ENCODE measurements at regions not wholly inside any gene's neighbourhood (a gene's known extent, or its start where the extent isn't known, plus 50 kb on each side); places are given as distances from the start of the nearest gene placed in this dataset.

DNA sequence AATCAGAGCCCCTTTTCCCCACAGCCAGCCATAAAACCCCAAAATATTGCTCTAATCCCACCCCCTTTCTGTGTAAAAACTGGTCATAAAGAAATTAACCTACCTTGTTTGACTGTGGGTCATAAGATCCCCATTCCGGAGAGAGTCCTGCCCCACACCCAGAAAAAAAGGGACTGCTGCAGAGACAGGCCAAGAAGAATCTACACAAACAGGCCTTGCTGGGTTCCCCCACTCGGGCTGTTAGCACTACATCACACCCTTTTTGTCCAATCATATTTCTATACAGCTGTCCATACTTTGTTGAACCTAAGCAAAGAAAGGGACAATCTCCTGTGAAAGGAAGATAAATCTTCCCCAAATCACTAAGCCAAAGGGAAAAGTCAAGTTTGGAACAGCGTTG lies 84.4 kb upstream of the MFGE8 start:
- WGBS (ENCODE audit: insufficient coverage, low coverage, missing lambda C conversion rate) = 55% methylated on average over 2 of the region's 3 CpGs
- POLR2A ChIA-PET = no interaction called here
- no peak for DNase-seq (ENCODE audit: extremely low read depth in 1 of 4, low spot score in 3 of 4)
- no peaks in the 10 kb centered on the region for H3K9me1 ChIP-seq (ENCODE audit: control insufficient read depth, insufficient read depth, low read length)
- no peak overlapping the region for H3K4me3 ChIP-seq
- intact Hi-C loops (cut with micrococcal nuclease) (no loop called here), in situ Hi-C loops (cut with MboI) (no loop called here)
- no peak for ATAC-seq
- CTCF ChIA-PET (ENCODE audit: low intra/inter-chr PET ratio) = no interaction called here
- no peak overlapping the region for H3K27ac ChIP-seq (ENCODE audit: extremely low read depth, low read depth, low read length)
- no peaks in the 10 kb centered on the region for H3K9me3 ChIP-seq (replicated peaks; ENCODE audit: control insufficient read depth, insufficient read depth, low read depth, low read length)
- H3K27me3 ChIP-seq (ENCODE audit: control insufficient read depth in 2 of 2, insufficient read depth in 2 of 2, low read length in 2 of 2) = no peaks in the 10 kb centered on the region
- FAIRE-seq = no peak
- no peak overlapping the region for H3K4me2 ChIP-seq (ENCODE audit: insufficient read depth, low read length)
- H2AFZ ChIP-seq (ENCODE audit: low read depth, low read length) = 0 out of 2 replicates have a peak overlapping the region, but pooled peaks have one; percentile 8
- H3K79me2 ChIP-seq (ENCODE audit: control insufficient read depth, insufficient read depth, low read length) = no peaks in the 10 kb centered on the region
- BruUV-seq (replicated peaks) = no TSS peak
- H3K36me3 ChIP-seq (ENCODE audit: control insufficient read depth, insufficient read depth, low read length) = no peaks in the 10 kb centered on the region
- no peaks in the 10 kb centered on the region for H4K20me1 ChIP-seq (replicated peaks; ENCODE audit: control insufficient read depth, insufficient read depth, low read length)
- TF ChIP-seq ZNF644 (tag; IDR thresholded peaks at IDR 0.05; ENCODE audit: low read depth) (no peak), MEF2D (tag; conservative IDR thresholded peaks at IDR 0.05; ENCODE audit: low read depth) (no peak), NUFIP1 (IDR thresholded peaks at IDR 0.05; ENCODE audit: partially characterized antibody) (no peak), ZNF146 (CRISPR knock-in tag; IDR thresholded peaks at IDR 0.05; ENCODE audit: unreplicated experiment) (no peak), KLF6 (CRISPR knock-in tag; IDR thresholded peaks at IDR 0.05; ENCODE audit: borderline replicate concordance) (no peak), BRD4 (IDR thresholded peaks at IDR 0.05) (no peak), HSF4 (CRISPR knock-in tag; IDR thresholded peaks at IDR 0.05; ENCODE audit: borderline replicate concordance) (no peak), HEY1 (CRISPR knock-in tag; IDR thresholded peaks at IDR 0.05; ENCODE audit: borderline replicate concordance) (no peak)
- TF ChIP-seq, protein P1, sequence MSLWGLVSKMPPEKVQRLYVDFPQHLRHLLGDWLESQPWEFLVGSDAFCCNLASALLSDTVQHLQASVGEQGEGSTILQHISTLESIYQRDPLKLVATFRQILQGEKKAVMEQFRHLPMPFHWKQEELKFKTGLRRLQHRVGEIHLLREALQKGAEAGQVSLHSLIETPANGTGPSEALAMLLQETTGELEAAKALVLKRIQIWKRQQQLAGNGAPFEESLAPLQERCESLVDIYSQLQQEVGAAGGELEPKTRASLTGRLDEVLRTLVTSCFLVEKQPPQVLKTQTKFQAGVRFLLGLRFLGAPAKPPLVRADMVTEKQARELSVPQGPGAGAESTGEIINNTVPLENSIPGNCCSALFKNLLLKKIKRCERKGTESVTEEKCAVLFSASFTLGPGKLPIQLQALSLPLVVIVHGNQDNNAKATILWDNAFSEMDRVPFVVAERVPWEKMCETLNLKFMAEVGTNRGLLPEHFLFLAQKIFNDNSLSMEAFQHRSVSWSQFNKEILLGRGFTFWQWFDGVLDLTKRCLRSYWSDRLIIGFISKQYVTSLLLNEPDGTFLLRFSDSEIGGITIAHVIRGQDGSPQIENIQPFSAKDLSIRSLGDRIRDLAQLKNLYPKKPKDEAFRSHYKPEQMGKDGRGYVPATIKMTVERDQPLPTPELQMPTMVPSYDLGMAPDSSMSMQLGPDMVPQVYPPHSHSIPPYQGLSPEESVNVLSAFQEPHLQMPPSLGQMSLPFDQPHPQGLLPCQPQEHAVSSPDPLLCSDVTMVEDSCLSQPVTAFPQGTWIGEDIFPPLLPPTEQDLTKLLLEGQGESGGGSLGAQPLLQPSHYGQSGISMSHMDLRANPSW (CRISPR knock-in tag; IDR thresholded peaks at IDR 0.05) = no peak
- peaks cover 10 to 17% of the 10 kb centered on the region in 2 experiments for H3K4me1 ChIP-seq (replicated peaks in 1 of 2; ENCODE audit: control insufficient read depth in 2 of 2, insufficient read depth in 2 of 2, low read length in 2 of 2)
- H3K9ac ChIP-seq (ENCODE audit: insufficient read depth in 1 of 2, low read depth in 2 of 2, low read length in 2 of 2) = no peak overlapping the region; a peak in 1 of 4 replicates

All from K562 (cell line).